PC-9 (cell line): ENCODE measurements at regions not wholly inside any gene's neighbourhood (a gene's known extent, or its start where the extent isn't known, plus 50 kb on each side); places are given as distances from the start of the nearest gene placed in this dataset.

Experiments used
- BruUV-seq: library from RNA; stranded (reverse); fragments of 400-500 nt; replicated peaks from 2 replicates; lab custom pipeline; 2021; lab: Mats Ljungman, UMichigan
- CTCF ChIA-PET: fragments of 300-600 bp; sonication (Branson Sonifier 250); formaldehyde crosslinking; loops from one replicate; lab custom pipeline; 2022; ENCODE audit warnings: antibody characterized with exemption; lab: Charles Lee
- POLR2A ChIA-PET: fragments of 300-600 bp; sonication (Branson Sonifier 250); formaldehyde crosslinking; loops from one replicate; lab custom pipeline; 2022; ENCODE audit warnings: antibody characterized with exemption; ENCODE audit not compliant: unreplicated experiment; lab: Charles Lee
- DNase-seq, 2 experiments: peaks; one replicate each; pipeline versions ENCODE4 v3.0.0 to v3.0.0-alpha.2; 2015 to 2022; ENCODE audit warnings: mixed read lengths in 1 of 2
- H2AFZ ChIP-seq: fragments of 200-600 bp; sonication (generic); 2 replicates; pipeline ENCODE4 v1.8.1; 2017; ENCODE audit warnings: antibody characterized with exemption
- H3F3A ChIP-seq: fragments of 200-600 bp; sonication (generic); 2 replicates; pipeline ENCODE4 v1.8.1; 2017; ENCODE audit warnings: antibody characterized with exemption, mild to moderate bottlenecking, low read depth; ENCODE audit not compliant: insufficient read depth
- H3K27ac ChIP-seq: fragments of 200-600 bp; sonication (generic); 2 replicates; pipeline ENCODE4 v1.6.1; 2016; ENCODE audit warnings: mixed run types
- H3K27me3 ChIP-seq: fragments of 200-600 bp; sonication (generic); 2 replicates; pipeline ENCODE4 v1.6.1; 2016; ENCODE audit warnings: low read depth, mixed run types; ENCODE audit not compliant: insufficient read depth
- H3K36me3 ChIP-seq: fragments of 200-600 bp; sonication (generic); 2 replicates; pipeline ENCODE4 v1.6.1; 2016; ENCODE audit warnings: low read depth, mixed run types
- H3K4me1 ChIP-seq: fragments of 200-600 bp; sonication (generic); replicated peaks from 2 replicates; pipeline ENCODE4 v1.6.1; 2016; ENCODE audit warnings: mixed run types; ENCODE audit not compliant: insufficient read depth
- H3K4me2 ChIP-seq: fragments of 200-600 bp; sonication (generic); 2 replicates; pipeline ENCODE4 v1.6.1; 2017; ENCODE audit warnings: mixed run types
- H3K4me3 ChIP-seq: fragments of 200-600 bp; sonication (generic); 2 replicates; pipeline ENCODE4 v1.6.1; 2016; ENCODE audit warnings: mixed run types
- H3K79me2 ChIP-seq: fragments of 200-600 bp; sonication (generic); 2 replicates; pipeline ENCODE4 v1.6.1; 2017; ENCODE audit warnings: low read depth, mixed run types
- H3K9me2 ChIP-seq: fragments of 200-600 bp; sonication (generic); 2 replicates; pipeline ENCODE4 v1.8.1; 2017; ENCODE audit warnings: mild to moderate bottlenecking; ENCODE audit not compliant: insufficient read depth
- H3K9me3 ChIP-seq: fragments of 200-600 bp; sonication (generic); 2 replicates; pipeline ENCODE4 v1.8.1; 2016; ENCODE audit warnings: low read depth; ENCODE audit not compliant: insufficient read depth
- H4K20me1 ChIP-seq: fragments of 200-600 bp; sonication (generic); 2 replicates; pipeline ENCODE4 v1.8.1; 2017; ENCODE audit not compliant: insufficient read depth
- CTCF ChIP-seq: fragments of 200-600 bp; sonication (generic); conservative IDR thresholded peaks from 2 replicates; pipeline ENCODE4 v1.6.1; 2017; ENCODE audit warnings: mixed run types, antibody characterized with exemption, mild to moderate bottlenecking, moderate library complexity
- EZH2 ChIP-seq: fragments of 200-600 bp; sonication (generic); IDR thresholded peaks from 2 replicates; pipeline ENCODE4 v1.8.0; 2017; ENCODE audit warnings: antibody characterized with exemption, low read depth
- intact Hi-C: fragments of 100-400 bp; cut with micrococcal nuclease; formaldehyde crosslinking; loops from one replicate; pipeline ENCODE4 v1.10.0; 2022; ENCODE audit not compliant: unreplicated experiment

GRCh38 chr6:104356197-104356596 lies 503.5 kb downstream of the HACE1 start:
- no peaks in the 10 kb centered on the region for H3F3A ChIP-seq
- POLR2A ChIA-PET = no interaction called here
- H3K4me1 ChIP-seq = no peaks in the 10 kb centered on the region
- H2AFZ ChIP-seq = no peak overlapping the region
- no peaks in the 10 kb centered on the region for H3K9me3 ChIP-seq
- no peaks in the 10 kb centered on the region for H3K79me2 ChIP-seq
- H3K27ac ChIP-seq = no peak overlapping the region
- intact Hi-C loops = no loop called here
- no peaks in the 10 kb centered on the region for H4K20me1 ChIP-seq
- no peak overlapping the region for H3K4me3 ChIP-seq
- no peaks in the 10 kb centered on the region for H3K36me3 ChIP-seq
- no peak for TF ChIP-seq CTCF
- TF ChIP-seq EZH2 = no peak
- no peak overlapping the region for H3K4me2 ChIP-seq
- peak in 1 of 2 experiments; percentile 1 for DNase-seq
- H3K27me3 ChIP-seq = no peaks in the 10 kb centered on the region
- H3K9me2 ChIP-seq = 0 out of 2 replicates have a peak, but pooled peaks cover 3% of the 10 kb centered on the region
- BruUV-seq = no TSS peak
- CTCF ChIA-PET = interaction anchor here (0.6 kb wide), 1 partner anchor 475 kb away, joined by 3 read pairs; no protein-coding TSS in a partner anchor

GRCh38 chr6:104349191-104349590 lies 510.5 kb downstream of the HACE1 start:
- Histone ChIP-seq H2AFZ (no peak overlapping the region), H3K9me2 (peaks cover 4% of the 10 kb centered on the region; the same call in 1 of the 2 replicates), H3F3A (no peaks in the 10 kb centered on the region), H3K4me2 (no peak overlapping the region), H3K9me3 (peaks cover 4% of the 10 kb centered on the region; the same call in 1 of the 2 replicates), H4K20me1 (no peaks in the 10 kb centered on the region), H3K27ac (no peak overlapping the region), H3K4me3 (no peak overlapping the region), H3K79me2 (no peaks in the 10 kb centered on the region), H3K27me3 (no peaks in the 10 kb centered on the region), H3K4me1 (no peaks in the 10 kb centered on the region), H3K36me3 (no peaks in the 10 kb centered on the region)
- DNase-seq = no peak
- CTCF ChIA-PET = interaction anchor here (0.6 kb wide), 1 partner anchor 487 kb away, joined by 5 read pairs; no protein-coding TSS in a partner anchor
- intact Hi-C loops = no loop called here
- no TSS peak for BruUV-seq
- TF ChIP-seq CTCF (no peak), EZH2 (no peak)
- POLR2A ChIA-PET = no interaction called here

GRCh38 chr6:104344223-104344622 lies 515.5 kb downstream of the HACE1 start:
- no TSS peak for BruUV-seq
- H3K9me2 ChIP-seq = peaks cover 9% of the 10 kb centered on the region; the same call in 1 of the 2 replicates
- ChIA-PET CTCF (no interaction called here), POLR2A (no interaction called here)
- no peaks in the 10 kb centered on the region for H3K27me3 ChIP-seq
- H2AFZ ChIP-seq = no peak overlapping the region
- H3K4me1 ChIP-seq = no peaks in the 10 kb centered on the region
- peaks cover 11% of the 10 kb centered on the region; the same call in 1 of the 2 replicates for H3K9me3 ChIP-seq
- no peak overlapping the region for H3K27ac ChIP-seq
- intact Hi-C loops = no loop called here
- no peaks in the 10 kb centered on the region for H3F3A ChIP-seq
- H3K36me3 ChIP-seq = no peaks in the 10 kb centered on the region
- H3K4me2 ChIP-seq = no peak overlapping the region
- no peak overlapping the region for H3K4me3 ChIP-seq
- TF ChIP-seq EZH2 (no peak), CTCF (no peak)
- no peaks in the 10 kb centered on the region for H3K79me2 ChIP-seq
- DNase-seq = no peak
- no peaks in the 10 kb centered on the region for H4K20me1 ChIP-seq
